GM19023 (cell line): ENCODE measurements at regions not wholly inside any gene's neighbourhood (a gene's known extent, or its start where the extent isn't known, plus 50 kb on each side); places are given as distances from the start of the nearest gene placed in this dataset.
"Not testable (repeated sequence)": the region's sequence is repeated elsewhere in the genome, so short reads cannot be mapped to it uniquely, and the experiment has no call there.

ENCODE experiments used
- ATAC-seq: cut with Tn5 transposase; IDR thresholded peaks from one replicate; pipeline ENCODE4 v1.9.1; 2021; ENCODE audit warnings: mild to moderate bottlenecking, moderate library complexity; ENCODE audit not compliant: unreplicated experiment

DNA sequence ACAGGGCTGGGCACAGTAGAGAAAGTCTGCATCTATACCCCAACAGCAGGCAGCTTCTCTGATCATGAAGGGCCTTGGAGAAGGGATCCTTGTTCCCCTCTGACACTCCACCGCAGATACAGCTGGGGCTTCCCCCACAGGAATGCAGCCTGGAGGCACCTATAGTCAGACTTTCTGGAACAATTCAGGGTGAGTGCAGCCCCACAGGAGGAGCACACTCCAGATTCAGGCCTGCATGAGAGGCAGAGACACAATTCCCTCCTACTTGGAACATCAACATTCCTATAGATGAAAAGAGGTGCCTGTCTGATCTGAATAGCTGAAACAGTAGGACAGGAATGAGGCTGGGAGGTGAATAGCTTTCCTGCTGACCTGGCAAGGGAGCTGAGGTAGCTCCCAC lies 1298.0 kb upstream of the CNTN5 start:
- ATAC-seq = no peak

DNA sequence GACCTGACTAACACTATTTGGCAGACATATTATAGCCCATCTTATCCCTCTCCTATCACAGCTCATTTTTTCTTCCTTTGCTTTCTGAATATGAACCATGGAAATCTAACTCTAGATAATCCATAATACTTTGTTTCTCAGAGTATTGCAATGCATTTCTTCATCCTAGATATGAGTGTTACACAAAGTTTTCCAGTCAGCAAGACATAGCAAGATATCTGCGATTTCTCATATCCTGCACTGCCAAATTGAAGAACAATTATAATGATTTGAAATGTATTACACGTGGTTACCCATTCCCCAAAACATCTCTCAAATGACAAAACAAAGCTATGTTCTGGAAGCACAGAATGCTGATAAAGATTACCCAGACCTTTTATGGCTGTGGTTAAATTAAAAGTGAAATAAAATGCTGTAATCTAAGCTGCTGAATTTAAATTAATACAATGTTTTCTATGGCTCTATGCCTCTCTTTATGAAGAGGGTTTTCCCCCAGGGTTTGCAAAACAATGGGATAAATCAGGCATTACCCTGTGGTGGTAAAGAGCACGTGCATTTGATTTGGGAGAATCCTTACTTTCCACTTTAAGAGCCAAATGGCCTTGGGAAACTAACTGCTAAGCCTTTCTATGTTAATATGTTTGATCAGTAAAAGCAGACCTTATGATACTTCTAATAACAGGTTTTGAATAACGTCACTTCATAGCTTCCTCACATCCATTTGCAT lies 1291.0 kb upstream of the CNTN5 start:
- ATAC-seq = no peak

DNA sequence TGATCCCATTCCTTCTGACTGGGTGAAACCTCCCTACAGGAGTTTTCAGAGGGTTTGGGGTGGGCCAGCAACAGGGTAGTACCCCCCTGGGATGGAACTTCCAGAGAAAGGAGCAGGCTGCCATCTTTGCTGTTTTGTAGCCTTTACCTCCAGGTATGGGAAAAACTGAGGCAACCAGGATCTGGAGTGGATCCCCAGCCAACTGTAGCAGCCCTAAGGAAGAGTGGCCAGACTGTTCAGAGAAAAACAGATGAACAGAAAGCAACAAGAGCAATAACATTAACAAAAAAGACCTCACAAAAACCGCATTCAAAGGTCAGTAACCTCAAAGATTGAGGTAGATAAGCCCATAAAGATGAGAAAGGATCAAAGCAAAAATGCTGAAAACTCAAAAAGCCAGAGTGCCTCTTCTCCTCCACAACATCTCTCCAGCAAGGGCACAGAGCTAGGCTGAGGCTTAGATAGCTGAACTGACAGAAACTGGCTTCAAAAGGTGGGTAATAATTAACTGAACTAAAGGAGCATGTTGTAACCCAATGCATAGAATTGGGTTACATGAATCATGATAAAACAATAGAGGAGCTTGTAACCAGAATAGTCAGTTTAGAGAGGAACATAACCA lies 1288.6 kb upstream of the CNTN5 start:
- no peak for ATAC-seq

DNA sequence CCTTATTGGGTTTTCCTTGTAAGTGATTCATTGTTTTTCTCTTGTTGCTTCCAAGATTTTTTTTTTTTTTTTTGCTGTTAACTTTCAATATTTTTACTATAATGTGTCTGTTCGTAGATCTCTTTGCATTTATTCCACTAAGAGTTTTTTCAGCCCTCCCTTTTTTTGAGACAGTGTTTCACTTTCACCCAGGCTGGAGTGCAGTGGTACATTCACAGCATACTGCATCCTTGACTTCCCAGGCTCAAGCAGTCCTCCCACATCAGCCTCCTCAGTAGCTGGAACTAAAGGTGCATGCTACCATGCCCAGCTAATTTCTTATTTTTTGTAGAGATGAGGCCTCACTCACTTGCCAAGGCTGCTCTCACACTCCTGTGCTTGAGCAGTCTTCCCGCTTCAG lies 1282.0 kb upstream of the CNTN5 start:
- ATAC-seq = no peak

DNA sequence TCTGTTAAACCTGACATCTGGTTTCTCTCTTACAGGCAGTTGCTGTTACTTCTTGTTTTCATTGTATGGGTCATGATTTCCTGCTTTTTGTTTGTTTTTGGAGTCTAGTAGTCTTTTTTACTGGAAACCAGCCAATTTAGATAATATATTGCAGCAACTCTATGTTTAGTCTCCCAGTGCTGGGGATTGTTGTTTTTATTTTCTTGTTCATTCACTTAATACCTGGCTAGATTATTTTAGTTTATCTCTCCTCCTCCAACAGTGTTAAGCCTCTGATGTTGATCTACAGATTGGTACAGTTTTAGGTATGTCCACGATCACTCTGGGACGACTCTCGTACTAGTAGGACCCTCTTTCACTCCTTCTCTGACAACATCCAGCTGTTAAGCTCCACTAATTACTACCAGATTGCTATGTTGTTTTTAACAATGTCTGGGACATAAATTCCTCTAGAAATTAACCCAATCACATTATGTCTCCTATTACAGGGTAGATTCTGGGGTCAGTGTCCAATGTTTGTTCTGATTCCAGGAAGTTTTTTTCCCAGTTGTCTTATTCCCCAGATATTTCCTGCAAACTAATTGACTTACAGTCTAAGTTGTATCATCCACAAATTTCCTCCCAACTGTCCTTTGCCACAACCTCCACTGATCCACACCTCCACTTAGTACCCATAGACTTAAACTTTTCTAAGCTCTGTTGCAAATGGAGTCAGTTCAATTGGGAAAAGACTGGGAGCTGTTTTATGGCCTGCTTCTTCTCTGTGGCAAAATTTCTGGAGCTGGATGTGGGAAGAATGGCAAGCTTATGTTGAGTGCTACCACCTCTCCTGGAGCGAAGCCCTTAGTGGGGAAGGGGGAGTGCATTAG lies 1280.6 kb upstream of the CNTN5 start:
- no peak for ATAC-seq

DNA sequence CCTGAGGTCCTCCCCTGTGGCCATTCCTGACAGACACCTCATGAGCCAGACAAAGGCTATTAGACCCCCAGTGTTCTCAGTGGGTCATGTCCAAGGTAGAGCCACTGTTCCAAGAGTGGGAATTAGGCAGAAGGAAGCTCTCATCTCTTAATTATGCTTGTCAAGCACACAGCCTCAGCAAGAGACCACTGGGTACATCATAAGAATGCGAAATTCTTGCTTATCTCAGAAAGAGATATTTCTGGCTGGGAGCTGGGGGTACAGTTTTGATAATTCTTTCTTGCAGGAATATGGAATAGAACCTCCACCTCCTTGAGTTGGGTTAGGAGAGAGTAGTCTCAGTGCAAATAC lies 1280.0 kb upstream of the CNTN5 start:
- no peak for ATAC-seq

DNA sequence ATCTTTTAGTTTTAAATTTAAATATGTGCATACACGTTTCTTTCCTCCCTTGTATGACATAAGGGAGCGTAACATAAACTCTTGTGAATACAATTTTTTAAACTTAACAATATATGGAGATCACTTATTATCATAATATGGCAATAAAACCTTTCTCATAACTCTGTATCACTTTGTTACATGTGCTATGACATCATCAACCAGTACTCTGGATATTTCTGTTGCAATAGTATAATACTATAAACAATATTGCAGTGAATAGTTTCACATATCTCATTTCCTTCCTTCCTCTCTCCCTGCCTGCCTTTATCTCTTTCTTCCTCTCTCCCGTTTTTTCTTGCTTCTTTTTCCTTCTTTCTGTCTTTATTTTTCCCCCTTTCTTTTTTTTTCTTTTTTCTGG lies 1278.0 kb upstream of the CNTN5 start:
- no peak for ATAC-seq

DNA sequence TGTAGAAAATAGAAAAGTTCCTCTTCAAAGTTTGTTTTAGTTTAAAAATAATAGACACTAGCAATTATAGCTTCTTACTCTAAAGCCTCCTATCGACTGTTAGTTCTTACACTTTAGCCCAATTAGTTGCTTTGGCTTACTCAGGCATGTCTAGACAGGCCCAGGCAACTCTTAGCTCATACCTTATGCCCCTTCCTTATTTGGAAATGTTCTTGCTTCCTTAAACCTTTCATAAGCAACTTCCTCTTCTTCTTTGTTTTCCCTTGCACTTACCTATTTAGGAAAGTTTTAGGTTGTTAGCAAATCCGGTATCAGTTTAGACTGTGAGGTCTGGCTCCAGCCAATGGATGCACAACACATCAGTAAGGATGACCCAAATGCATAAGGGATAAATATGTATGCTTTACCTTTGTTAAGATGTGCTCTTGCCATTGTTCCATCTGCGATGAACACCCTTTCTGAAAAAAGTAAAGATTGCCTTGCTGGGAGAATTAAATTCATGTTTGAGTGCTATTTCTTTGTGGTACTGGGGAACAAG lies 1277.5 kb upstream of the CNTN5 start:
- ATAC-seq = no peak

DNA sequence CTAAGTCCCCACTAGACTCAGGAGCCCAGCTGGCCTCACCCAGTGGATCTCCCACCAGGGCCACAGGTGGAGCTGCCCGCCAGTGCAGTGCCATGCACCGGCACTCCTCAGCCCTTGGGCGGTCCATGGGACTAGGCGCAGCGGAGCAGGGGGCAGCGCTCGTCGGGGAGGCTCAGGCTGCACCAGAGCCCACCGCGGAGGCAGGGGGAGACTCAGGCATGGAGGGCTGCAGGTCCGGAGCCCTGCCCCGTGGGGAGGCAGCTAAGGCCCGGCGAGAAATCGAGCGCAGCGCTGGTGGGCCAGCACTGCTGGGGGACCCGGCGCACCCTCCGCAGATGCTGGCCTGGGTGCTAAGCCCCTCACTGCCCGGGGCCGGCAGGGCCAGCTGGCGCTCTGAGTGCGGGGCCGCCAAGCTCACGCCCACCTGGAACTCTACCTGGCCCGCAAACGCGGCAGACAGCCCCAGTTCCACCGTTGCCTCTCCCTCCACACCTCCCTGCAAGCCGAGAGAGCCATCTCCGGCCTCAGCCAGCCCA lies 1275.2 kb upstream of the CNTN5 start:
- no peak for ATAC-seq

DNA sequence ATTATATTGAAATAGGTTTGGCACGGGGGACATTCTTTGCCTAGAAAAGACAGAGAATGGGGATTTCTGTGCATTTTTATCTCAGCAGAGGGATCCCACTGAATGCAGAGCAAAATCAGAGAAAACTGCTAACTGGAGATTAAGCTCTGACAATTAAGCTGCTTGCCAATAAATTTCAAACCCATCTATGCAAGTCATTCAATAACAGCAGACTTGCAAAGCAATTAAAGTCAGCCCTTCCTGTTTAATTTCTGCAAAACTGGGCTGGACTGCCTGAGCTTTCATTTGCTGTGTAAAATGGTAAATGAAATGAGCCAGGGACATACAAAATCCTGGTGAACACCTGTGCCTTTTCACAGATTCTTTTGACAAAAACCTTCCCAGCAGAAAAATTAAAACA lies 1273.9 kb upstream of the CNTN5 start:
- no peak for ATAC-seq

DNA sequence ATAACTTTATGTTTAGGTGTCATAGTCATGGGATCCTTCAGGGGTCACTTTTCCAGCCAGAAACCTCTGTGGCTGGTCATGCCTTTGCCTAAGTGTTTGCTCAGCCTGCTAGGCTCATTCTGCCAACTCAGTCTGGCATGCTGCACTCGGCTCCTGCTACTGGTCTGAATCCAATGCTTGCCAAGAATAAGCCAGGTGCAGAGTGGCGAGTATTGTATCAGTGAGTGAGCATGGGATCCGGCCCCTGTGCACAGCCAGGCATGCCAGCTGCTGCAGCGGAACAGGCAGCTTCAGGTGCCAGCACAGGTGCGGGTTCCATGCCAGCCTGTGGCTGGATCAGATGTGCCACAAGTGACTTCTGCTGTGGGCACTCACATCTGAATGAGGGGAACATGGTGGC lies 1269.3 kb upstream of the CNTN5 start:
- ATAC-seq = no peak

DNA sequence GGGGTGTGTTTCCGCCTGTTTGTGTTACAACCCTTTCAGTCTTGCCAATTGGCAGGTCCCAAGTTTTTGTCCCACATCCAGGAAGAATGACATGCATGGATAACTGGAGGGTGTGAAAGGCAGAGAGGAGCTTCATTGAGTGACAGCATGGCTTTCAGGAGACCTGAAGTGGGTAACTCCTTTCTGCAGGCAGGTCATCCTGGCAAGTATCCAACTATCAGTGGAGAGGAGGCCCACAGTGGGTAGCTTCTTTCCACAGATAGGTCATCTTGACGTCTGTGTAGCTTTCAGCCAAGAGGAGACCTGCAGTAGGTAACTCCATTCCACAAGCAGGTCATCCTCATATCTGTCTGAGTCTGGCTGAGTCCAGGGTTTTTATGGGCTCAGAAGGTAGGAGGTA lies 1268.8 kb upstream of the CNTN5 start:
- ATAC-seq = no peak

DNA sequence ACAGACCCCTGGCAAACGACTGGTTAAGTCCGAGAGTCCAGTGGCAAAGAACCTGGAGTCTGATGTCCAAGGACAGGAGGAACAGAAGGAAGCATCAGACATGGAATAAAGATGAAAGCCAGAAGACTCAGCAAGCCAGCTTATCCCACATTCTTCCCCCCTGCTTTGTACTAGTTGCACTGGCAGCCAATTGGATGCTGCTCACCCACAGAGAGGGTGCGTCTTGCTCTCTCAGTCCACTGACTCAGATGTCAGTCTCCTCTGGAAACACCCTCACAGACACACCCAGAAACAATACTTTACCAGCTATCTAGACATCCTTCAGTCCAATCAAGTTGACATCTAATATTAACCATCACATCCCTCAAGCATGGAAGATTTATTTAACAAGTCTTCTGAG lies 1265.8 kb upstream of the CNTN5 start:
- ATAC-seq = no peak

DNA sequence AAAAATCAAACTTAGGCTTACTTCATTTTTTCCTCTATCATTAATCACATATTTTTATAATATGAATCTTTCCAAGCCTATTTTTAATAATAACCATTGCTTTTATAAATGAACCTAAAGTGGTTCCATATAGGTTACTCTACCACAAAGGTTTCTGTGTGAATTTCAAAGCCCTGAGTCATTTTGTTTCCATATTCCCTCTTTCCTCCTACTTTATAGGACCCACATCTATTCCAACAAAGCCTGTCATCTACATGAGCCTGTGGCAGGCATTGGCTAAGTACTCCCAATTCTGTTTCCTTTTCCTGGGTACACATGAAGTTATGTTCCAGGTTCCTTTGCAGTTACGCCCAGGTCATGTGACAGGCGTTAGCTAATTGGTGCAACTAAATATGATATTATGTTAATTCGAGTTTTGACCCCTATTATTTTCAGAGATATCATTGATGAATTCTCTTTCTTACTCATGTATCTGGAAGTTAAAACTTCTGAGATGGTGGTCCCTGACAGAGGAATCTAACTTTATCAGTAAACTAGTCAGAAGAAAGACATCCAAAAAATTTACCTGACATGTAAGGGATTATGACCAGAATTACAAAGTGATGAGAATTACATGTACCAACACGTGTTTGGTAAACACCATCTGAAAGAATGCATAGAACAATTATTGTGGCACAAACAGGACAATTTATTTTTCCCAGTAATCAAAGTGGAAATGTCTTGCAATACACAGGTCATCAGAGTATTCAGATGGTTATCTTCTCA lies 1264.0 kb upstream of the CNTN5 start:
- no peak for ATAC-seq

DNA sequence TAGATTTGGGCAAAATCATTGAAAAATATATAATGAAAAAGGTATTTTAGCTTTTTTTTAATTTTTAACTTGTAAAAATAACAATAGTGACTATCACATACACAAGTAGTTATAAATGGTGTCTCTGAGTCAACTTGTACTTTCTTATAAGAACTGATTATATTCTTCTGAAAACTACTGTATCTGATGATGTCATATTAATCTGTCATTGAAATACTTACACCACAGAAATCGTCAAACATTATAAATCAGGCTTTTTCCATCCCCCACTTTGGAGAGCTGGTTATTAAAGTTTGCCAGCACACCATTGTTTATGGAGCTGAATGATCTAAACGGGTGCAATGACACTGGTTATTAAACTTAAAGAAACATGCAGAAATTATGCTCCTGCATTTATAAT lies 1259.6 kb upstream of the CNTN5 start:
- no peak for ATAC-seq

DNA sequence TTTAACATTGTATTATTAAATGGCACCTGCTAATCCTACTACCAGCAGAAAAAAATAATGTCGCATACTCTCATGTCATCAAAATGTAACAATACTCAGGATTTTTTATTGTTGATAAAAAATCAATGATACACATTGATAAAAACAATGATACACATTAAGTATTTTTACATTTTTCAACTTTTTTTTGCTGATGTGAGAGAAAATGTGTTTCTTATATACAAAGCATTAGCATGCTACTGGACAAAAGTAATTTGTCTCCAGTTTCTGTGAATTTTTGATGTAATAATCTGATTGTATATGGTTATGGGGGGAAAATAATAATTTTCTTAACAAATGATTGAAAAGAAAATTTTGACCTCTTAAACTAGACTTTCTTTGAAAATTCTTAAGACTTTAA lies 1256.6 kb upstream of the CNTN5 start:
- ATAC-seq = no peak

DNA sequence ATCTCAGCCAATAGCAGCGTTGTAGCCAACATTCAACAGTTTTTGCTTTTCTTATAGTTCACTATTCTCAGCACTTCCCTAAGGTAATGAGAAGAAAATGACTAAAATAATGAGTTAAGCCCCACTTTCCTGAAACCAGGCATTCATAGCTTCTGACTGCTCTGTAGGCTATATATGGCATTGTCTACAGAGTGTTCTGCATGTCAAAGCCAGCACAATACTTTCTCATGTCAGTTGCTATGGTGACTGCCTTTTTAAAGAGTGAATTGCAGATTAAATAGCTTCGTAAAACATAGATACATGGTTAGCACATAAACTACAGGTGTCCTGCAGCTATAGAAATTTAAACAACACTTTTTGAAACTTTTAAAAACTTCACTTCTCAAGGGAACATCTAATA lies 1256.1 kb upstream of the CNTN5 start:
- no peak for ATAC-seq

DNA sequence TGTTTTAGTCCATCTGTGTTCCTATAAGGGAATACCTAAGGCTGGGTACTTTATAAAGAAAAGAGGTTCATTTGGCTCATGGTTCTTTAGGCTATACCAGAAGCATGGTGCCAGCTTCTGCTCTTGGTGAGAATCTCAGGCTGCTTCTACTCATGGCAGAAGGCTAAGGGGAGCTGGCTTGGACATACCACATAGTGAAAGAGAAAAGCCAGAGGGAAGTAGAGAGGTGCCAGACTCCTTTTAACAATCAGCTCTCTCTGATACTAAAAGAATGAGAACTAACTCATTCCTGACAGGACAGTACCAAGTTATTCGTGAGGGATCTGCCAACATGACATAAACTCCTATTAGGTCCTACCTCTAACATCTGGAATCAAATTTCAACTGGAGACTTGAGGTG lies 1250.2 kb upstream of the CNTN5 start:
- ATAC-seq = no peak

DNA sequence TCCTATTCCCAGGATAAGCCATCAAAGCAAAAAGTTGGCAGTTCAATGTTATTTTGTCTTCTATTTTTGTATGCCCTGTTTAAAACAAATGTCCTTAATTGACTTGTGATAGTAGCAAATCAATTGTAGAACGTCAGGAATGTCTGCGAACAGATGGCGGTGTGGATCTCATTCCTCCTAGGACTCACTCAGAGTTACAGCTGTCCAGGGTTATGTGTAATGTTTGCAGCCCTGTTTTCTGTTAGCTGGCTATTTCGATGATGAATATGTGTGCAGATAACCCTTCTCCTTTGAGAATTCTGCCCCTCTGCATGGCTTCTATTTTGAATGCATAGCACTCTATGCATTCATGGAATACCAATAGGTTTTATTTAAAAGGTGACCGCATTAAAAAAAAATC lies 1248.0 kb upstream of the CNTN5 start:
- no peak for ATAC-seq

DNA sequence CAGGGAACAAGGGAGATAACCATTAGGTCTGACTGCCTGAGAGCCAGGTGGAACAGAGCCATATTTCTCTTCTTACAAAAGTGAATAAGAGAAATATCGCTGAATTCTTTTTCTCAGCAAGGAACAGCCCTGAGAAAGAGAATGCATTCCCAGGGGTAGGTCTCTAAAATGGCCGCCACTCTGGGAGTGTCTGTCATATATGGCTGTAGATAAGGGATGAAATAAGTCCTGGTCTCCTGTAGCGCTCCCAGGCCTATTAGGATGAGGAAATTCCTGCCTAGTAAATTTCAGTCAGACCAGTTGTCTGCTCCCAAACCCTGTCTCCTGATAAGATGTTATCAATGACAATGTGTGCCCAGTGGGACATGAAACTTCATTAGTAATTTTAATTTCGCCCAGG lies 1236.4 kb upstream of the CNTN5 start:
- not testable (repeated sequence) for ATAC-seq

DNA sequence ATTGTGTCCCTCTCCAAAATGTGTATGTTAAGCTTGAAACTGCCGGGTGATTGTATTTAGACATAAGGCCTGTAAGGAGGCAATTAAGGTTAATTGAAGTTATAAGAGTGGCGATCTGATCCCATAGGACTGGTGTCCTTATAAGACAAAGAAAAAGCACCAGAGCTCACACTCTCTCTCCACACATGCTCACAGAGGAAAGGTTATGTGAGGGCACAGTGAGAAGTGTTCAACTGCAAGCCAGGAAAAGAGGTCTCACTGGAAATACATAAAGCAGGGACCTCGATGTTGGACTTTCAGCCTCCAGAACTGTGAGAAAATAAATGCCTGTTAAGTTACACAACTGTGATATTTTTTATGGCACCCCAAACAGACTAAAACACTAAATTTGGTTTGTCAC lies 1233.8 kb upstream of the CNTN5 start:
- no peak for ATAC-seq
